PC-9 (cell line): ENCODE measurements at regions not wholly inside any gene's neighbourhood (a gene's known extent, or its start where the extent isn't known, plus 50 kb on each side); places are given as distances from the start of the nearest gene placed in this dataset.

Source experiments
- EZH2 ChIP-seq: fragments of 200-600 bp; sonication (generic); IDR thresholded peaks from 2 replicates; pipeline ENCODE4 v1.8.0; 2017; ENCODE audit warnings: antibody characterized with exemption, low read depth
- TF ChIP-seq, protein P1 (sequence below): fragments of 200-600 bp; sonication (generic); conservative IDR thresholded peaks from 2 replicates; pipeline ENCODE4 v1.6.1; 2017; ENCODE audit warnings: mixed run types, antibody characterized with exemption, mild to moderate bottlenecking, moderate library complexity

DNA sequence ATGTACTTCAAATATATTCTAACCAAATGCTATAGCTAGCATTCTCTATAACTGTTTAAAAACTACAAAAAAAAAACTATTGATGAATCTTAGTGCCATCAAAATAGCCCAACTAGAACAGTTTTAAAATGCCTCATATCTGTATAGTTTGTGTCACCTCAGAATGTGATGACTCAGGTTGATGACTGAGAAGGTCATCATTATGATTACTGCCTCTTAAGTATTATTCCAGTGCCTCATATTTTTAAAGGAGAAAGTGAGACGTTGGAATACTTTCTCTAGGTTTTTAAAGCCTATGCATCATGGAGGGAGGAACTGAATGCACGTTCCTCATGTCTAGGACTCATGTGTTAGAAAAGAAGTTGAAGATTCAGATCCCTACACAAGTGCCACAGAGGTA lies 88.2 kb downstream of the TMA16 start:
- TF ChIP-seq, protein P1, sequence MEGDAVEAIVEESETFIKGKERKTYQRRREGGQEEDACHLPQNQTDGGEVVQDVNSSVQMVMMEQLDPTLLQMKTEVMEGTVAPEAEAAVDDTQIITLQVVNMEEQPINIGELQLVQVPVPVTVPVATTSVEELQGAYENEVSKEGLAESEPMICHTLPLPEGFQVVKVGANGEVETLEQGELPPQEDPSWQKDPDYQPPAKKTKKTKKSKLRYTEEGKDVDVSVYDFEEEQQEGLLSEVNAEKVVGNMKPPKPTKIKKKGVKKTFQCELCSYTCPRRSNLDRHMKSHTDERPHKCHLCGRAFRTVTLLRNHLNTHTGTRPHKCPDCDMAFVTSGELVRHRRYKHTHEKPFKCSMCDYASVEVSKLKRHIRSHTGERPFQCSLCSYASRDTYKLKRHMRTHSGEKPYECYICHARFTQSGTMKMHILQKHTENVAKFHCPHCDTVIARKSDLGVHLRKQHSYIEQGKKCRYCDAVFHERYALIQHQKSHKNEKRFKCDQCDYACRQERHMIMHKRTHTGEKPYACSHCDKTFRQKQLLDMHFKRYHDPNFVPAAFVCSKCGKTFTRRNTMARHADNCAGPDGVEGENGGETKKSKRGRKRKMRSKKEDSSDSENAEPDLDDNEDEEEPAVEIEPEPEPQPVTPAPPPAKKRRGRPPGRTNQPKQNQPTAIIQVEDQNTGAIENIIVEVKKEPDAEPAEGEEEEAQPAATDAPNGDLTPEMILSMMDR: no peak
- TF ChIP-seq EZH2: no peak
